ENCODE measurements at regions not wholly inside any gene's neighbourhood (a gene's known extent, or its start where the extent isn't known, plus 50 kb on each side); places are given as distances from the start of the nearest gene placed in this dataset.
"Not testable (repeated sequence)": the region's sequence is repeated elsewhere in the genome, so short reads cannot be mapped to it uniquely, and the experiment has no call there.

GRCh38 chr3:3446251-3446650 lies 266.8 kb upstream of the CRBN start:
- Mint-ChIP-seq H3K4me3 (no peak overlapping the region), H3K9me3 (no peaks in the 10 kb centered on the region), H3K27ac (no peak overlapping the region), H3K27me3 (no peaks in the 10 kb centered on the region), H3K4me1 (no peaks in the 10 kb centered on the region), H3K36me3 (no peaks in the 10 kb centered on the region)
- no peak for DNase-seq
- CTCF ChIA-PET = no interaction called here

- Mint-ChIP-seq H3K4me3 (no peak overlapping the region), H3K27me3 (no peaks in the 10 kb centered on the region), H3K27ac (no peak overlapping the region), H3K36me3 (no peaks in the 10 kb centered on the region), H3K9me3 (no peaks in the 10 kb centered on the region), H3K4me1 (no peaks in the 10 kb centered on the region)
- CTCF ChIA-PET = no interaction called here
- DNase-seq = no peak
These were observed 264.0 kb upstream of the CRBN start for GRCh38 chr3:3443482-3443881.

DNA sequence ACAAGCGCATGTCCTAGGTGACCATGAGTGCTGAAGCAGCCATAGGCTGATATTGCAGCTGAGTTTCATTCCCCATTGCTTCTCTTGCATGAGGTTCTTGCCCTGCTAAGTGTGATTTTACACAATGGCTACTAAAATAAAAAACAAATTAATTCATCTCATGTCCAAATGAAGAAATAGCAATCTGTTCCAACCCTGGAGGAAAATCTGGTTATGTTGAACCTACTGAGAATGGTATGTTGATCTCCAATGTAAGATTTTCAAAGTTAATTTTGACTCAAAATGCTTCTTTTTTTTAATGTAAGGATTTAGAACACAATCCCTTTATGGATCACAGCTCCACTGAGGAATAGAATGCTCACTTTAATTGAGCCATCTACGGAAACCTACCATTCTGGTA lies 254.2 kb upstream of the CRBN start:
- DNase-seq = no peak
- Mint-ChIP-seq H3K27ac (no peak overlapping the region), H3K4me3 (no peak overlapping the region), H3K27me3 (no peaks in the 10 kb centered on the region), H3K36me3 (no peaks in the 10 kb centered on the region), H3K9me3 (no peaks in the 10 kb centered on the region), H3K4me1 (no peaks in the 10 kb centered on the region)
- CTCF ChIA-PET = no interaction called here

DNA sequence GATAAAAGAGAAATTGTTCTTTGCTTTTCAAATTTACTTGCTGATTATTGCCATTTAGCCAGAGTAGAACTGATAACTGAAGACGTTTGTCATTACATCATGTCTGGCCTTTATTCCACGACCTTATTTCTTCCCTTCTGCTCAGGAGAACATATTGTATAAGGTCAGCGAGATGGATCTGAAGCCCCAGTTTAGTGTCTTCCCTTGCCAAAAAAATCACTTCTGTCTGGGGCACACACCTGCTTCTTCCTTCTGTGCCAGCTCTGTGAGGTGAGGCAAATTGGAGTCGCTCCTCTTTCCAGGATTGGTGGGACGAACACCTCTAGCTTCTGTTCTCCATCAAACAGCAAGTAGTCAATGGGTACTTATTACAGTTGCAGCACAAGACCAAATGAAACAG lies 250.3 kb upstream of the CRBN start:
- no peak overlapping the region for H3K27ac Mint-ChIP-seq
- no peaks in the 10 kb centered on the region for H3K27me3 Mint-ChIP-seq
- no peaks in the 10 kb centered on the region for H3K36me3 Mint-ChIP-seq
- CTCF ChIA-PET = no interaction called here
- H3K9me3 Mint-ChIP-seq = no peaks in the 10 kb centered on the region
- no peaks in the 10 kb centered on the region for H3K4me1 Mint-ChIP-seq
- no peak overlapping the region for H3K4me3 Mint-ChIP-seq
- no peak for DNase-seq

DNA sequence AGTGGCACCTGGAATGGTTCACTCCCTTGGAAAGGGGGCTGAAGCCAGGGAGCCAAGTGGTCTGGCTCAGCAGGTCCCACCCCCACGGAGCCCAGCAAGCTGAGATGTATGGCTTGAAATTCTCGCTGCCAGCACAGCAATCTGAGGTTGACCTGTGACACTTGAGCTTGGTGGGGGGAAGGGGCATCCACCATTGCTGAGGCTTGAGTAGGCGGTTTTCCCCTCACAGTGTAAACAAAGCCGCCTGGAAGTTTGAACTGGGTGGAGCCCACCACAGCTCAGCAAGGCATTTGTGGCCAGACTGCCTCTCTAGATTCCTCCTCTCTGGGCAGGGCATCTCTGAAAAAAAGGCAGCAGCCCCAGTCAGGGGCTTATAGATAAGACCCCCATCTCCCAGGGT lies 228.2 kb upstream of the CRBN start:
- H3K36me3 Mint-ChIP-seq, CTCF ChIA-PET, H3K9me3 Mint-ChIP-seq: not testable (repeated sequence)

DNA sequence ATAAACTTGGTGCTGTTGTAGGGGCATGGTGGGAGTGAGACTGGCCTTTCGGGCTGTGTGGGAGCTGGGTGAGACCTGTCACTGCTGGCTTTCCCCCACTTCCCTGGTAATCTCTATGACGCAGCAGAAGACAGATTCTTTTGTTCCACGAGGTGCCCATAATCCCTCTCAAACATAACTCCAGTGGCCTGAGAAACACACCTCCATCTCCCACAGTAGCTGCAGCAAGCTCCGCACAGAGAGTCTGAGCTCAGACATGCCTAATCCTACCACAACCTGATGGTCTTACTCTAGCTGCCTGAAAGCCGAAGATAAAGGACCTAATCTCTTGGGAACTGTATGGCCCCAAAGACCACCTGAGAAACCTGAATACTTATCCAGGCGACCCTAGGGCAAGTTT lies 225.6 kb upstream of the CRBN start:
- DNase-seq = no peak
- Mint-ChIP-seq H3K27me3 (no peaks in the 10 kb centered on the region), H3K4me3 (no peak overlapping the region), H3K27ac (no peak overlapping the region), H3K4me1 (no peaks in the 10 kb centered on the region), H3K36me3 (no peaks in the 10 kb centered on the region), H3K9me3 (peaks cover 5% of the 10 kb centered on the region)
- CTCF ChIA-PET = no interaction called here

More for the DNA sequence above, 228.2 kb upstream of the CRBN start:
- not testable (repeated sequence) for H3K27me3 Mint-ChIP-seq, H3K27ac Mint-ChIP-seq, H3K4me1 Mint-ChIP-seq, DNase-seq, H3K4me3 Mint-ChIP-seq

DNA sequence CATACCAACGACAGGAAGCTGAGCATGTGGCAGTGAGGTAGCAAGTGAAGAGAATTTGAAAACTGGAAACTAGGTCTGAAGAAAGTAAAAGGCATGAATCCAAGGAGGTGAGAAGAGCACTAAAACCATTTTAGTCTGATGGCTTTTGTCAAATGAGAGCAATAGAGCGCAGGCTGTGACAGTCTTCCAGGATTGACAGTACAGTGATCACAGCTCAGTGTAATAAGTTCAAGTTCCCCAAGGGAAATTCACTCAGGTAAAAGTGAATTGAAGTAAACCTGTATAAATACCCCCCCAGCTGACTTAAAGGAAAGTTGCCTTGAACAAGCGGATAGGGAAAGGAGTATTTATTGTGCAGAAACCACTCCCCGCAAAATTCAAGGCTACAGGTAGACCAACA lies 224.2 kb upstream of the CRBN start:
- Mint-ChIP-seq H3K4me1 (no peaks in the 10 kb centered on the region), H3K9me3 (peaks cover 5% of the 10 kb centered on the region), H3K27ac (no peak overlapping the region), H3K4me3 (no peak overlapping the region), H3K27me3 (no peaks in the 10 kb centered on the region), H3K36me3 (no peaks in the 10 kb centered on the region)
- CTCF ChIA-PET = no interaction called here
- DNase-seq = no peak

- Mint-ChIP-seq H3K9me3 (no peaks in the 10 kb centered on the region), H3K27ac (no peak overlapping the region), H3K36me3 (no peaks in the 10 kb centered on the region), H3K4me1 (no peaks in the 10 kb centered on the region), H3K27me3 (no peaks in the 10 kb centered on the region), H3K4me3 (no peak overlapping the region)
- DNase-seq = no peak
- CTCF ChIA-PET = no interaction called here
These were observed 213.5 kb upstream of the CRBN start for GRCh38 chr3:3392946-3393345.

GRCh38 chr3:3383461-3383860 lies 204.0 kb upstream of the CRBN start:
- Mint-ChIP-seq H3K27ac (no peak overlapping the region), H3K4me1 (no peaks in the 10 kb centered on the region), H3K4me3 (no peak overlapping the region), H3K36me3 (no peaks in the 10 kb centered on the region), H3K9me3 (peaks cover 2% of the 10 kb centered on the region), H3K27me3 (no peaks in the 10 kb centered on the region)
- CTCF ChIA-PET = no interaction called here
- DNase-seq = no peak

DNA sequence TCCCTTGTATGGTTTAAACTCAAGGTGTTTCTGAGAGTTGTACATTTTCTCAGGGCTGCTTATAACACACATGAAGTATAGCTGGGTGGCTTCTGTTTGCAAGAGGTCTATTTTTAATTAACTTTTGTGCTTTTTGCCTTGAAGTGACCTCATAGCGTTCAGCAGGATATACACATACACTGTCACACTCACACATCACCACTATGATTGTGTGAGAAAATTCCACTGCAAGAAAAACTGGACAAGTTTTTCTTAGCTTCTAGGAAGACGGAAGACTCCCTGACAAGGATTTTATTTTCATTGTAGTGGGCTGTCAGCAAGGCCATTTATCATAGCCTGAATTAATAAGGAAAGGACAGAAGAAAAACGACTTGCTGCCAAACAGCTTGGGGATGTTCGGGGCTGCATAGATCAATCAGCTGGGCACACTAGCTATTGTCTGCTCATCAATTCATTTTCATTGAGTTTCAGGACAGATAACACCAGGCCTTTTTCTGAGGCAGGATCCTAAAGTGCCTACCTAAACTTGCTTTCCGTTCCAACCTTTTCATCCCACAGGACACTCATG lies 192.8 kb upstream of the CRBN start:
- CTCF ChIA-PET = no interaction called here
- H3K27me3 Mint-ChIP-seq = no peaks in the 10 kb centered on the region
- H3K9me3 Mint-ChIP-seq = peaks cover 4% of the 10 kb centered on the region
- no peaks in the 10 kb centered on the region for H3K4me1 Mint-ChIP-seq
- H3K27ac Mint-ChIP-seq = no peak overlapping the region
- DNase-seq = no peak
- H3K36me3 Mint-ChIP-seq = no peaks in the 10 kb centered on the region
- H3K4me3 Mint-ChIP-seq = no peak overlapping the region

DNA sequence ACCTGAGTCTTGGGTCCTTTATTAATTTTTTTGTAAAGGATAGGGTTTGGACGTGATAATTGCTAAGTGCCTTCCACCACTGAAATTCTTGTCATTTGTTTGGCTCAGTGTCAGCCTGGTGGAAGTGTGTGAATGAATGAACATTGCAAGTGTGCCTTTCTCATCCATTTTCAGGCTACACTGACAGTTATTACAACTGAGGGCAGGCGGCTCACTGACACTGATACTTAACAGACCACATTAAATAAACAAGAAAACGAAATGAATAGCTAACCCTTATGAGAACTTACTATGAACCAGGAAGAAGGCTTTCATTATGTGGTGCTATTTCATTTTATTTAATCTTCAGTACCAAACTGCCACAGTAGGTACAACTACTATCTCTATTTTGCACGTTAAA lies 188.8 kb upstream of the CRBN start:
- no peaks in the 10 kb centered on the region for H3K9me3 Mint-ChIP-seq
- H3K4me3 Mint-ChIP-seq = no peak overlapping the region
- H3K4me1 Mint-ChIP-seq = no peaks in the 10 kb centered on the region
- no peaks in the 10 kb centered on the region for H3K36me3 Mint-ChIP-seq
- DNase-seq = no peak
- no peak overlapping the region for H3K27ac Mint-ChIP-seq
- CTCF ChIA-PET = no interaction called here
- no peaks in the 10 kb centered on the region for H3K27me3 Mint-ChIP-seq

GRCh38 chr3:3366386-3366785 lies 186.9 kb upstream of the CRBN start:
- H3K36me3 Mint-ChIP-seq = no peaks in the 10 kb centered on the region
- no peaks in the 10 kb centered on the region for H3K27me3 Mint-ChIP-seq
- no peak overlapping the region for H3K27ac Mint-ChIP-seq
- H3K9me3 Mint-ChIP-seq = no peaks in the 10 kb centered on the region
- no peaks in the 10 kb centered on the region for H3K4me1 Mint-ChIP-seq
- CTCF ChIA-PET = no interaction called here
- no peak for DNase-seq
- no peak overlapping the region for H3K4me3 Mint-ChIP-seq

DNA sequence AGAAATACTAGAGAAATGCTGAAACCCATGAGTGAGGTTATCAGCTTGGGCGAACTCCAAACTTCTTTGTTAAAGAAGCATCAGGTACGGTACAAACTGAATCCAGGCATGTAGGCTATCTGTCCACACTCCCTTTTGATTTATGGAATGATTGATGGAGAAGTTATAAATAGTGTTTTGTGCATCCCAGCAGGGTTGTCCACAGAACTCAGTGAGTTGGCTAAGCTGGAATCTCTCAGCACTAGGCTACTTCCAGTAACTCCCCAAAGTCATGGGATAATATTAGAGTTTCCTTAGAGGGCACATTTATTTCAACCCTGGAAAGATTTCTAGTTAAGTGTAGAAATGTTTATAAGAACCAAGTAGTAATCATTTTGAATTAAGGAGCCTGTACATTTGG lies 186.2 kb upstream of the CRBN start:
- H3K4me1 Mint-ChIP-seq = no peaks in the 10 kb centered on the region

GRCh38 chr3:3356846-3357245 lies 177.4 kb upstream of the CRBN start:
- Mint-ChIP-seq H3K4me1 (no peaks in the 10 kb centered on the region), H3K27ac (no peak overlapping the region), H3K9me3 (no peaks in the 10 kb centered on the region), H3K27me3 (no peaks in the 10 kb centered on the region), H3K4me3 (no peak overlapping the region), H3K36me3 (no peaks in the 10 kb centered on the region)
- no peak for DNase-seq
- CTCF ChIA-PET = no interaction called here

More for the DNA sequence above, 186.2 kb upstream of the CRBN start:
- Mint-ChIP-seq H3K4me3 (no peak overlapping the region), H3K9me3 (no peaks in the 10 kb centered on the region), H3K27me3 (no peaks in the 10 kb centered on the region), H3K27ac (no peak overlapping the region), H3K36me3 (no peaks in the 10 kb centered on the region)
- no peak for DNase-seq
- CTCF ChIA-PET = no interaction called here

DNA sequence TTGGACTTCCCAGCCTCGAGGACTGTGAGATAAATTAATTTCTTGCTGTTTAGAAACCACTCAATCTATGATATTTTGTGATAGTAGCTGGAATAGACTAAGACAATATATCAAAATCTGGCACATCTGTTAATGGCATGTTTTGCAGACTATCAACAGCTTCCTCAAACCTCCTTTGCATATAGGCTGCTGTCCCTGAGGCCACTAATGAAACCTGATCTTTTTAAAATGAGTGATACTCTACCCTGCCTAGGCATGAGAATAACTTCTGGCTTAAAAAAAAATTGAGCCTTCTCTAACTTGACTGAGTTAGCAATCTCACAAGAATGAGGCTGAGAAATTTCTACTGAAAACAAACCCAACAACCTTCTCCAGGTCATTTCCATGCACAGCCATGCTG lies 176.0 kb upstream of the CRBN start:
- Mint-ChIP-seq H3K36me3 (no peaks in the 10 kb centered on the region), H3K4me3 (no peak overlapping the region), H3K9me3 (no peaks in the 10 kb centered on the region), H3K27me3 (no peaks in the 10 kb centered on the region), H3K27ac (no peak overlapping the region), H3K4me1 (no peaks in the 10 kb centered on the region)
- no peak for DNase-seq
- CTCF ChIA-PET = no interaction called here

DNA sequence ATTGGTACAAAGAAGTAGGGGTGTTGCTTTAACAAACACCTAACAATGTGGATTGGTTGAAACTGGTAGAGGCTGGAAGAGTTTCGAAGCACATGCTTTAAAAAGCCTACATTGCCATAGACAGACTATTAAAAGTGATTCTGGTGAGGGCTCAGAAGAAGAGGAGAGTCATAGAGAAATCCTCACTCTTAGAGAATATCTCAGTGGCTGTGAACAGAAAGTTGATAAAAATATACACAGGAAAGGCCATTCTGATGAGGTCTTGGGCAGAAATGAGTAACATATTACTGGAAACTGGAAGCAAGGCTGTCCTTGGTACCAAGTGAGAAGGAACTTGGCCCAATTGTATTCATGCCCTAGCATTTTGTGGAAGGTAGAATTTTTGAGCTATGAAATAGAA lies 173.7 kb upstream of the CRBN start:
- H3K4me3 Mint-ChIP-seq = no peak overlapping the region
- CTCF ChIA-PET = no interaction called here
- DNase-seq = no peak
- no peak overlapping the region for H3K27ac Mint-ChIP-seq
- H3K9me3 Mint-ChIP-seq = no peaks in the 10 kb centered on the region
- no peaks in the 10 kb centered on the region for H3K36me3 Mint-ChIP-seq
- H3K4me1 Mint-ChIP-seq = no peaks in the 10 kb centered on the region
- H3K27me3 Mint-ChIP-seq = no peaks in the 10 kb centered on the region

All from activated naive CD4-positive, alpha-beta T cell treated with anti-CD3 and anti-CD28 coated beads, Interleukin-2, amount 10 ng/mL, durations not matched to agents 7 days and 5 days (primary cell).